Stimulated activated CD4-positive, alpha-beta T cell treated with anti-CD3 and anti-CD28 coated beads, TNF-alpha, amount 100 ng/mL, for 48 hours (primary cell): ENCODE measurements at regions not wholly inside any gene's neighbourhood (a gene's known extent, or its start where the extent isn't known, plus 50 kb on each side); places are given as distances from the start of the nearest gene placed in this dataset.
"Not testable (repeated sequence)": the region's sequence is repeated elsewhere in the genome, so short reads cannot be mapped to it uniquely, and the experiment has no call there.

Experiments used
- DNase-seq, 3 donors: peaks; one replicate each; pipeline ENCODE4 v3.0.0-alpha.2; 2020; ENCODE audit warnings: low read depth in 3 of 3

DNA sequence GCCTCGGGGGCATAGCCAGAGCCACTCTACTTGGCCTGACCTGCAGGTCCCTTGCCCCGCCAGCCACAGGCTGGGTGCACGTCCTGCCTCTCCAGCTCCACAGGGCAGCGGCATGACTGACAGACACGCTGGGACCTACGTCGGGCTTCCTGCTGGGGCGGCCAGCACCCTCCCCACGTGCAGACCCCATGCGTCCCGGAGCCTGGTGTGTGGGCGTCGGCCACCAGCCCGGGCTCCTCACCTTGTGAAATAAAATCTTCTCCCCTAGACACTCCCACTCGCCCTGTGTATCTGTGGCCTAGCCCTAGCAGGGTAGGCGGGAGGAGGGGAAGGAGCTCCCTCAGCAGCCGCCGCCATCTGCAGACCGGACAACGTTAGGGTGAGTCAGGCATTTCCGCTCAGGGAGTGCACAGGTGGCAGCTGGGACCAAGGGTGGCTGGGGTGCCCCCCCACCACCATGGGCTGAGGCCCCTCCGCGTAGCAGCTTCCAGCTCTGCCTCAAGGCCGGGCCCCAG, 119.5 kb downstream of the IGLL1 start:
- not testable (repeated sequence) for DNase-seq

DNA sequence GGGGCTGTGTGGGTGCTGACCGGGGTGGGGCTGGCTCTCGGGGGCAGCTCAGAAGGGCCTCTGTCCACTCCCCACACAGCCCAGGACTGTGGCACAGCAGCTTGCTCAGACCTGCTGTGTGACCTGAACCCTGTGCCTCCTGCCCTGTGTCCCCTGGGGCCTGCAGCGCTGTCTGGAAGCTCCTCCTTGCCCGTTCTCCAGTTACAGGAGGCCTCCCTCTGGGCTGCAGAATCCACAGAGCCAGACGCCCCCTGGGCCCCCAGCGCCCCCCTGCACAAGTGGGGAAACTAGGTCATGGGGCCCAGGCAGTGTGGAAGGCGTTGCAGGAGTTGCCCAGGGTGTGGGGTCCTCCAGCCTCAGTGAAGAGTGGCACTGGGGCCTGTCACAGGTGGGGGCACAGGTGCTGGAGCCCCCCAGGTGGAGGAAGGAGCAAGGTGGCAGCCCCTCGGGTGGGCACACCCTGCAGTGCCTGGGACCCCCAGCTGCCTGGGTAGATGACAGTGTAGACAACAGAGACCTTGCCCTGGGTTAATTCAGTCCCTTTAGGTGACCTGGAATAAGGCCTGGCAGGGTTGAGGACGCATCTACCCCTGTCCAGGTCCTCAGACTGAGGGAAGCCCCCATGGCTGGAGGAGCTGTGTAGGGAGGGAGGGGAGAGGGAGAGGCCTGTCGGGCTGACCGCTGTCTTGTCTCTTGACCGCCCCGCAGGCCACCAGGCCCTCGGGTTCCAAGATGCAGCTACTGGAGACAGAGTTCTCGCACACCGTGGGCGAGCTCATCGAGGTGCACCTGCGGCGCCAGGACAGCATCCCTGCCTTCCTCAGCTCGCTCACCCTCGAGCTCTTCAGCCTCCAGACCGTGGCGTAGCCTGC, 120.2 kb downstream of the IGLL1 start:
- not testable (repeated sequence) for DNase-seq

DNA sequence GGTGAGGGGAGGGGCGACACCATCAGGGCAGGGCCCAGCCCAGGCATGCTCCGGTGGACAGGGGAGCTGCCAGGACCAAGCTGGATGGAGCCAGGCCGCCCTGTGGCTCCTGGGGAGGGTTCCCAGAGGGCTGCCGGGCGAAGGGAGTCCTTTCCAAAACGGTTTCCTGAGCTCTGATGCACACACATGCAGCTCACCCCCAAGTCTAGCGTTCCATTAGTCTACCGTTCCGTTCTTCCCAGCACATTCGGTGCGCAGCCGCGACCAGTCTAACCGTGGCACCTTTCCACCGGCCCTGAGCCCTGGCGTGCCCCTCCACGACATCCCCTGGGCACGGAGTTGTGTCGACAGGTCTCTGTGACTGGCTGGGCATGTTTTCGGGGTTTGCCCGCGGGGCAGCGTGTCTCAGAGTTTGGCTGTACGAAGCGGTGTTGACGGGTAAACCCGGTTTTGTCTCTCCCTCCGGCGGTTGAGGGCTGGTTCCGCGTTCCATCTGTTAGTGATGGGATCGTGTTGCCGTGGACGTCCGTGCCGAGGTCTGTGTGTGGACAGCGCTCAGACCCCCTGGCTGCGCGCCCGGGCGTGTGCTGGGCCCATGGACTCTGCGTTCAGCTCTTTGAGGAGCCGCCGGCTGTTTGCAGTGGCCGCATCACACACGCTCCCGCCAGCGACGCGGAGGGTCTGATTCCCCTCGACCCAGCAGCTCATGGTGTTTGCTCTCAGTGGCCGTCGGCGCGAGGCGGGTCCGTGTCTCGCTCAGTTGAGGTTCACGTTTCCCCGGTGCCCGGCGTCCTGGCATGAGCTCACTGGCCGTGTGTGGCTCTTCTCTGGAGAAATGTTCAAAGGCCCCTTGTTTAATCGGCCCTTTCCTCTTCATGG, 121.2 kb downstream of the IGLL1 start:
- DNase-seq = no peak

DNA sequence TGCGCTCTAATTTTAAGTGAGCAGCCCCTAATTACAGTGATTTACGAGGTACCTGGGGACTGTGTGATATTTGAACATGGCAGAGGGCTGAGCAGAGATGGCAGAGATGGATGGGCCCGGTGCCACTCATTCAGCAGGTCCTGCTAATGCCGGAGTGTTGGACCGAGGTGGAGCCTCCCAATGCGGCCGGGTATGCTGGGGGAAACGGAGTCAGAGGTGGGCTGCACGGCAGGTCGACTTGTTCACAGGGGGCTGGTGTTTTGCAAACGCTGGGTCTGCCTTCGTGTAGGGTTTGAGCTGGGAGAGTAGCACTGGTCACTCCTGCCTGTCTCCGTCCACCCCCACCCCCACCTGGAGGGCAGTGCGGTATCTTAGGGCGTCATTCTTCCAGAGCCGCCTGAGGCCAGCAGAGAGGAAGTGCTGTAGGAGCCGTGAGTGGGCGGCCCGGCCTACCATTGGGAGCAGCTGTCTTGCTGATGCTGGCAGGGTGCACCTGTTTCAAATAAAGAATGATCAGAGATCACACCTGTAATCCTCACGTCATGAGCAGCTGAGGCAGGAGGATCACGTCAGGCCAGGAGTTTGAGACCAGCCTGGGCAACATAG, 122.6 kb downstream of the IGLL1 start:
- DNase-seq = no peak

DNA sequence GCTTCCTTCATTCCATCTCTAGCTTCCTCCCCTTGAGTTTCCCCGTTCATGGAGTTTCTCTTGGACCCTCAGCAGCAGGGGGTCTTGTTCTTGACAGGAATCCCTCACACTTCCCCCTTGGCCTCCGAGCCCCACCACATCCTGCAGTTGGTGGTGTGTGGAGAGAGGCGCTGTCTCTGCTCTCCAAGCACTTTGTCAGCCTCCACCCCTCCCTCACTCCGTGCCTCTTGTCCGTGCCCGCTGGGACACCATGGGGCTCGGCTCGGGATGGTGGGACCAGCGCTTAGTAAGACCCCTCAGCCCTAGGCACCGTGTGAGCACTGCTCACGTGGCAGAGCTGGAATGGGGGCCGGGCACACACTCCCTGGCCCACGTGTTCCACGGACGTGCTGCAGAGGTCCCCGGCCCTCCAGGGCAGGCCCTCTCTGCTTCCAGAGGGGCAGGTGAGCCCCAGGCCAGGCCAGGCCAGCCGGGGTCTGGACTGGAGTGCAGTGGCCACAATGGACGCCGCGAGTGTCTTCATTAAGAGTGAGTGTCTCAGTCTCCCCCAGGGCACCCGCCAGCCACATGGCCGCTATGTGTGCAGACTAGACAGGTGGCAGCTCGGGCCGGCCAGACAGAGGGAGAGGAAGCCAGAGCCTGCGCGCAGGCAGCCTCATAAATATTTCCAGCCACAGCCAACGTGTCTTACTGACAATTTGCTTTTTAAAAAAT, 123.3 kb downstream of the IGLL1 start:
- DNase-seq = not testable (repeated sequence)

DNA sequence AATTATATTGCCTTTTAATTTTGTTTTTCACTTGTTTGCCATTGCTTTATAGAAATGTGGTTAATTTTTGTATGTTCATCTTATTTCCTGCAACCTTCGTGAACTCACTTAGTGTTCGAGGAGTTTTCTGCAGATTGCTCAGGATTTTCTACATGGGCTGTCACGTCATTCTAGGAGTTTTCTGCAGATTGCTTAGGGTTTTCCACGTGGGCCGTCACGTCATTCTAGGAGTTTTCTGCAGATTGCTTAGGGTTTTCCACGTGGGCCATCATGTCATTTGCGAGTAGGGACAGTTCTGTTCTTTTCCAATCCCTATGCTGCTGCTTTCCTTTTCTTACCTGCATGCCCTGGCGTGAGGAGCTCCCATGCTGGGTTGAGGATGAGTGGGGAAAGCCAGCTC, 125.7 kb downstream of the IGLL1 start:
- not testable (repeated sequence) for DNase-seq

DNA sequence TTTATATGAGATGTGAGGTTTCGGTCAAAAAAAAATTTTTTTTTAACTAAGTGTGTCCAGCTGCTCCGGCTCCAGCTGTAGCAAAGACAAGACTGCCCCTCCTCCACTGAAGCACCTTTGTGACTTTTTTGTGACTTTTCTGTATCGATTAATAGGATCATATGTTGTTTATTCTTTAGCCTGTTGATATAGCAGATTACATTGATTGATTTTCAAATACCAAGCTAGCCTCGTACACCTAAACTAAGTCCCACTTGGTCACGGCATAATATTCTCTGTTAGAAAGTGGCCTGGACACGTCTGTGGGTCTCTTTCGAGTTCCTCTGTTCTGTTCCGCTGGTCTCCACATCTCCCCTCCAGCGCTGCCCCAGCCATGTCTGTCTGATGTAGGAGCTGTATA, 126.8 kb downstream of the IGLL1 start:
- DNase-seq = no peak

DNA sequence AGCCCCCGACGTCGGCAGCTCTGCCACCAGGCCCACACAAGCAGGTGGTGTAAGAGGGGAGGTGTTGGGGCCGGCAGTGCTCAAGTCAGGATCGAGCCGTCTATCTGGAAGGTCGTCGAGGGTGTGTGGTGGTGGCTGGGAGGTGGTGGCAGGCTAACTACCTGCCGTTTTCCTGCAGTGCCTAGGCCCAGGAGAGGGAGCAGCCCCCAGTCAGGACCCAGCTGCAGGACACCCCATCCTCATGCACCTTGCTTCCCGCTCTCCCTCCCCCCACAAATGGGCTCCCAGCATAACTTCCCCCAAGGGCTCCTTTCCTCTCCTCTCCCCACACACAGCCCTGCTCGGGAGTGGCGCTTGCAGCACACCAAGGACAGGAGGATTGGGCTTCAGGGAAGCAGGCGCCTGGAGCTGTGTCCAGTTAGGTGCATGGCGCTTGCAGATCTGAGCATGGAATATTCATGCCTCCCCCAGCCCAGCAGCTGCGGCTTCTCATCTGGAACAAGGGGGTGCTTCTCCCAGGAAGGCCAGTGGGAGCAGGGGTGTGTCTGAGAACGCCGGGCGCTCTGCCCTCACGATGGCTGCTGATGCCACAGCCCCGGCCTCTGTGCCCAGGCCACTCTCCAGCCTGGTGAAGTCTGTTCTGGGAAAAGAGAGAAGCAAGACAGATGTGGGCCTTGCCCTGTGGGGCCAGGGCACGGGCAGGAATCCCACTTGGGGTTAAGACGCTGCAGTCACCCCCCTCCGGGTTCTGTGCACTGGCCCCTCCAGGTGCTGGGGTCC, 127.7 kb downstream of the IGLL1 start:
- no peak for DNase-seq

DNA sequence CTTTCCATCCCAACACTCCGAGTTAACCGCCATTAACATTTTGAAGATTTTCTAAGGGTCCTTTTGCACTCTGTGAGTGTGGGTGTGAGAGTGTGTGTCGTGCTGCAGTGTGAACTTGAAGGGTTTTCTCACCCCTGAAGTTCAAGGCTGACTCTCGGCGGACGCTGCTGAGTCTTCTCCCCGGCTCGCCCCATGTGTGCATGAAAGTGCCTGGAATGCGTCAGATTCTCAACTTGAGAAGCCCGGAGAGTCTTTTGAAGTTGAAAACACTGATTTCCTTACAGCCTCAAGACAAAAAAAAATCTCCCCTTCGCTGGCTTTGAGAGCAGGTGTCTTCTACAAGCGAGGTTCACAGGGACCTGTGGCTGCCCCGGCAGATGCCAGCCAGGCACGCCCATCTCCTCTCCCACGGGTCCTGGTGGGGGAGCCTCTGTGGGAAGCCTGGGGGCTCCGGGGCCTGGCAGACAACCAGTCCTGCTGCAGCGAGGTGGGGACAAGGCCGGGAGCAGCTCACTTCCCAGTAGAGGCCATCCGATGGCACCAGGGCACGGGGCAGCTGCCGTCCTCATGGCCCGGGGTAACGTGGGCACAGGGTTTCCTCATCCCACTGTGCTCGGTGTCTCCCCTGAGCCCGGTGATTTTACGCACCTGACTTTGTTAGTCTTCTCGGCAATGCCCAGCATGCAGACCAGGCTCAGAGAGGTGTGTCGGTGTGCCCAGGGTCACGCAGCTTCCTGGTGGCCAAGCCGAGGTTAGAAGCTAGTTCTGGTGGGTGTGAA, 128.4 kb downstream of the IGLL1 start:
- not testable (repeated sequence) for DNase-seq

DNA sequence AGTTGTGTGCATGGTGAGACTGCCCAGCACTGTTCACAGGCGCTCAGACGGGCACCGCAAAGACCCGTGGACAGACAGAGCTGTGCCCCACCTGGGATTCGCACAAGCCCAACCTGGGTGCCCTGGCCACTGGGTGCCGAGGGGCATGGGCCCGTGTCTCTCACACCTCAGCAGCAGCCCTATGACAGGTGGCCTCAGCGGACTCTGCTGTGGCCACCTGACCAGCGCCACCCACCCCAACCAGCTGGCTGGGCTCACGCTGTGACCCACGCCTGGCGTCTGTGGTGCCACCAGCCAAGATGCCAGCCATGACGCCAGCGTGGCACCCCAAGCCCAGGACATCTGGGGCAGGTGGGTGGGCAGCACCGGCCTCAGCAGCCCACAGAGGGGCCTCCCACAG, 129.3 kb downstream of the IGLL1 start:
- not testable (repeated sequence) for DNase-seq

DNA sequence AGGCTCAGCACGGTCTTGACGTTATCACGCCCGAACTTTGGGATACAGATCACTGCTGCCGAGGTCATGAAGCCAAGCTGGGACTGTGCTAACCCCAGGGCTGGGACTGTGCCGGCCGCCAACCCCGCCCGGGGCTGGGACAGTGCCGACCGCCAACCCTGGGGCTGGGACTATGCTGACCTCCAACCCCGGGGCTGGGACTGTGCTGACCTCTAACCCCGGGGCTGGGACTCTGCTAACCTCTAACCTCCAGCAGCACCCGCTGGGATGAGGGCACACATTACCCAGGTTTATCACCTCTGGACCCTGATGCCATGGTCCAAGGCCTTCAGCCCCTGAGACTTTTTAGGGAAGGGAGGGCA, 129.7 kb downstream of the IGLL1 start:
- DNase-seq = no peak

DNA sequence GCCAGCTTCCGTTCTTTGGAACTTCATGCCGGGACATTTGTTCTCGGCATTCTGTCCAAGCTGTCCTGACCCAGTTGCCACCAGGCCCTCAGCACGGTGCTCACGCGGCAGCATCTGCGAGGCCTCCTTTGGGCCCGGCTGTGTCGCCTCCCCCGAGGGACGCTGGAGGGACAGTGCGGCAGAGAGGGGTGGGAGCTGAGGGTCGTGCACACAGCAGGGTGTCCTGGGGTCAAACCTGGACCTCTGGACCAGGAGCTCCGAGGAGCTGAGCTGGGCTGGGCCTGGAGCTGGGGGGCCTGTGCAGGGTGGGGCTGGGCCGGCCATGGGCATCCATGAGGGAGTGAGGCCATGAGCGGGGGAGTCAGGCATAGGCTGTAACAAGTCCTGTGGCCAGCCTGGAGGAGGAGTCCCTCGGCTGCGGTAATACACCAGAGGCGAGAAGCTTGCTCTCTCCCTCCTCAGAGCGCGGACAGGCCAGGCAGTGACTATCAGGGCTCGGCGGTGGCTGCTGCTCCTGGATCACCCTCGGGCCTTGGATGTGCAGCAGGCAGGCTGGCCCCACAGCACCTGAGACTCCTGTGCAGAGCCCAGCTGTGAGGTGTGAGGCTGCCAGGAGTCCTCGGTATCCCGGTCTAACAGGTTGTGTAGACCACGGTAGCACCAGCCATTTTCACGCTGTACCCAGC, 130.2 kb downstream of the IGLL1 start:
- DNase-seq = not testable (repeated sequence)

DNA sequence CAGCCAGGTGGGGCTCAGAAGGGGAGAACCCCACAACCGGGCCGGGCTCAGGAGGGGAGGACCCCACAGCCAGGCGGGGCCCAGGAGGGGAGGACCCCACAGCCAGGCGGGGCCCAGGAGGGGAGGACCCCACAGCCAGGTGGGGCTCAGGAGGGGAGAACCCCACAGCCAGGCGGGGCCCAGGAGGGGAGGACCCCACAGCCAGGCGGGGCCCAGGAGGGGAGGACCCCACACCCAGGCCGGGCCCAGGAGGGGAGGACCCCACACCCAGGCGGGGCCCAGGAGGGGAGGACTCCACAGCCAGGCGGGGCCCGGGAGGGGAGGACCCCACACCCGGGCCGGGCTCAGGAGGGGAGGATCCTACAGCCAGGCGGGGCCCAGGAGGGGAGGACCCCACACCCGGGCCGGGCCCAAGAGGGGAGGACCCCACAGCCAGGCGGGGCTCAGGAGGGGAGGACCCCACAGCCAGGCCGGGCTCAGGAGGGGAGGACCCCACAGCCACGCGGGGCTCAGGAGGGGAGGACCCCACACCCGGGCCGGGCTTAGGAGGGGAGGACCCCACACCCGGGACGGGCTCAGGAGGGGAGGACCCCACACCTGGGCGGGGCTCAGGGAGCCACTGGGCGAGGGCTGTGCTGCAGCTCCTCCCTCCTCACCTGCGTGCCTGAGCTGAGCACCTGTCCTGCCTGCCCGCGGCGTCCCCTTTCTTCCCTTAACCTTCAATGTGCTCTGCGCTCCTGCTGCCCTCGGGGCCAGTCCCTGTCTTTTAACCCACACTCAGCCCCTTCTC, 131.4 kb downstream of the IGLL1 start:
- DNase-seq = not testable (repeated sequence)

DNA sequence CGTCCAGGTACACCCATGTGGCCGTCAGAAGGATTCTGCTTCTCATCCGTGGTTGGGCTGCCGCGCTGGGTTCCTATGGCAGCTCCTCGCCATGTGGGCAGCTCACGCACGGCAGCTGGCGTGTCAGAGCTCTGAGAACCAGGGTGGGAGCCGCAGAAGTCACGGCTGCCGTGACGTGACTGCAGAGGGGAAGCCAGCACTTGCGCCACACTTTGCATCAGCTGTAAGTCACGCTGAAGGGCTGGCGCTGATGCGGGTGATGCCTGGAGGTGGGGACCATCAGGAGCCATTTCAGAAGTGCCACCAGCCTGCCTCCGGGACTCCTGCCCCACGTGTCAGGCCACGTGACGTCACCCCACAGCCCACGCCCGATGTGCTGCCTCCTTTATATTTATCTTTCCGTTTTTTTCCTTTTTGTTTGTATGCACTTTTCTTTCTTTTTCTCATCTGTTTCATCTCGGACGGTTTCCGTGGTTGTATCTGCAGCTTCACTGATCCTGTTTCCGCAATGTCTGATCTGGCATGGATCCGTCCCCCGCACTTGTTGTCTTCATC, 133.2 kb downstream of the IGLL1 start:
- no peak for DNase-seq

DNA sequence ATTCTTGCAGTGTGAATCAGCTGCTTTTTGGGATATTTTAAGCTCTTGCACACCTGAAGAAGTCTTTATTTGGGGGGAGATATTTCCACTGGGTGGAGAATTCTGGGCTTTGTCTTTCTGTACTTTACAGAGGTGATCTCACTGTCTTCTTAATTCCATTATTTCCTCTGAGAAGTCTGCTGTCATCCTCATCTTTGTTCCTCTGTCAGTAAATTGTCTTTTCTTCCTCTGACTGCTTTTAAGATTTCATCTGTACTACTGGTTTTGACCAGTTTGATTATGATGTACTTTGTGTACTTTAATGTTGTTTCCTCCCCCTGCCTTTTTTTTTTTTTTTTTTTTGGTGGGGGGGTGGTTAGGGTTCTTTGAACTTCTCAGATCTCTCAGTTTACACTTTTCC, 133.9 kb downstream of the IGLL1 start:
- DNase-seq = not testable (repeated sequence)

DNA sequence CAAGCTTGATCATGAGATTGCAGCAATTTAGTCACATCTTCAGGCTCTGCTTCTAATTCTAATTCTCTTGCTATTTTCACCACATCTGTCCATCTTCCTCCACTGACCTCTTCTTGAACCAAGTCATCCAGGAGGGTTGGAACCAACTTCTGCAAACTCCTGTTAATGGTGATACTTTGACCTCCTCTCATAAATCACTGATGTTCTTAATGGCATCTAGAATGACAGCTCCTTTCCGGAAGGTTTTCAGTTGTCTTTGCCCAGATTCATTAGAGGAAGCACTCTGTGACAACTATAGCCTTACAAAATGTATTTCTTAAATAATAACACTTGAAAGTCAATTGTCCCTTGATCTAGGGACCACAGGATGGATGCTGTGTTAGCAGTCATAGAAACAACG, 136.2 kb downstream of the IGLL1 start:
- not testable (repeated sequence) for DNase-seq

DNA sequence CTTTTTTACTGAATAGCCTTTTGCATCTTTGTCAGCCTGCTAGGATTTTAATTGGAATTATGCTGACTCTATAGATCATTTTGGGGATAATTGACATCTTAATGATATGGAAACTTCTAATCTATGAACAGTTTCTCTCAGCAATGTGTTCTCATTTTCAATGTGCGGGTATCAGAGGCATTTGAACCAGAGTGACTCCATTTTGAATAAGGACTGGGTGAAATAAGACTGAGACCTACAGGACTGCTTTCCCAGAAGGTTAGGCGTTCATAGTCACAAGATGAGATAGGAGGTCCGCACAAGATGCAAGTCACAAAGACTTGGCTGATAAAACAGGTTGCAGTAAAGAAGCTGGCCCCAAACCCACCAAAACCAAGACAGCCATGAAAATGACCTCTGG, 140.5 kb downstream of the IGLL1 start:
- DNase-seq = not testable (repeated sequence)

DNA sequence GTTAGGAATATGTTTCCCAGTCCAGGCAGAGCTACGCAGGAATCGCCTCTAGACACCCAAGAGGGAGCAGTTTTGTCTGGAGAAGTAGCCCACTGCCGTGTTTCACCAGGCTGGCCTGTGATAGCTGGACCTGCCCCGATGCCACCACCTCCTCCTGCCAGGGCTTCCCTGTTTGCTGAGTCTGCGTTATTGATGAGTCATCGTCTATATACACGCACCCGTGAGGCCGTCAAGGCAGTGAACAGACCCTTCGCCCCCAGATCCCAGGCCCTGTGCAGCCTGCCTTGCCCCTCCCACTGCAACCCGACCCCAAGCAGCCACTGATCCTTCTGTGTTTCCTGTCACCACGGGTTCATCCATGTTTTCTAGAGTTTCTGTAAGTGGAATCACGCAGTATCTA, 141.9 kb downstream of the IGLL1 start:
- DNase-seq = no peak
